Activated CD8-positive, alpha-beta memory T cell treated with anti-CD3 and anti-CD28 coated beads, Interleukin-2, amount 50 U/mL, for 1 hour (primary cell): ENCODE measurements at regions not wholly inside any gene's neighbourhood (a gene's known extent, or its start where the extent isn't known, plus 50 kb on each side); places are given as distances from the start of the nearest gene placed in this dataset.

Experiments used
- DNase-seq: peaks from one replicate; pipeline ENCODE4 v3.0.0-alpha.2; 2020; ENCODE audit errors: extremely low read depth

- DNase-seq = no peak
Observed at GRCh38 chr3:31378231-31378630, 154.5 kb upstream of the STT3B start.

- no peak for DNase-seq
Observed at GRCh38 chr3:31379598-31379997, 153.1 kb upstream of the STT3B start.

GRCh38 chr3:31382856-31383255 lies 149.9 kb upstream of the STT3B start:
- no peak for DNase-seq

- DNase-seq = no peak
Observed at GRCh38 chr3:31384117-31384516, 148.6 kb upstream of the STT3B start.

- no peak for DNase-seq
Observed at GRCh38 chr3:31389939-31390338, 142.8 kb upstream of the STT3B start.

GRCh38 chr3:31390466-31390865 lies 142.3 kb upstream of the STT3B start:
- DNase-seq = no peak

GRCh38 chr3:31391150-31391549 lies 141.6 kb upstream of the STT3B start:
- DNase-seq = no peak

- DNase-seq = no peak
Observed at GRCh38 chr3:31392568-31392967, 140.2 kb upstream of the STT3B start.

GRCh38 chr3:31399271-31399670 lies 133.5 kb upstream of the STT3B start:
- DNase-seq = no peak

- no peak for DNase-seq
Observed at GRCh38 chr3:31402117-31402516, 130.6 kb upstream of the STT3B start.

GRCh38 chr3:31403197-31403596 lies 129.5 kb upstream of the STT3B start:
- no peak for DNase-seq

GRCh38 chr3:31404871-31405270 lies 127.9 kb upstream of the STT3B start:
- DNase-seq = no peak

- DNase-seq = no peak
Observed at GRCh38 chr3:31405515-31405914, 127.2 kb upstream of the STT3B start.

- DNase-seq = no peak
Observed at GRCh38 chr3:31406896-31407295, 125.8 kb upstream of the STT3B start.

GRCh38 chr3:31407665-31408064 lies 125.1 kb upstream of the STT3B start:
- DNase-seq = no peak

- no peak for DNase-seq
Observed at GRCh38 chr3:31408720-31409119, 124.0 kb upstream of the STT3B start.

- DNase-seq = no peak
Observed at GRCh38 chr3:31409389-31409788, 123.3 kb upstream of the STT3B start.

- no peak for DNase-seq
Observed at GRCh38 chr3:31409866-31410265, 122.9 kb upstream of the STT3B start.

- no peak for DNase-seq
Observed at GRCh38 chr3:31410411-31410810, 122.3 kb upstream of the STT3B start.

GRCh38 chr3:31412832-31413231 lies 119.9 kb upstream of the STT3B start:
- no peak for DNase-seq

GRCh38 chr3:31413515-31413914 lies 119.2 kb upstream of the STT3B start:
- no peak for DNase-seq

- no peak for DNase-seq
Observed at GRCh38 chr3:31416980-31417379, 115.7 kb upstream of the STT3B start.

- DNase-seq = no peak
Observed at GRCh38 chr3:31417486-31417885, 115.2 kb upstream of the STT3B start.

- no peak for DNase-seq
Observed at GRCh38 chr3:31420311-31420710, 112.4 kb upstream of the STT3B start.
